ENCODE measurements at regions not wholly inside any gene's neighbourhood (a gene's known extent, or its start where the extent isn't known, plus 50 kb on each side); places are given as distances from the start of the nearest gene placed in this dataset.

DNA sequence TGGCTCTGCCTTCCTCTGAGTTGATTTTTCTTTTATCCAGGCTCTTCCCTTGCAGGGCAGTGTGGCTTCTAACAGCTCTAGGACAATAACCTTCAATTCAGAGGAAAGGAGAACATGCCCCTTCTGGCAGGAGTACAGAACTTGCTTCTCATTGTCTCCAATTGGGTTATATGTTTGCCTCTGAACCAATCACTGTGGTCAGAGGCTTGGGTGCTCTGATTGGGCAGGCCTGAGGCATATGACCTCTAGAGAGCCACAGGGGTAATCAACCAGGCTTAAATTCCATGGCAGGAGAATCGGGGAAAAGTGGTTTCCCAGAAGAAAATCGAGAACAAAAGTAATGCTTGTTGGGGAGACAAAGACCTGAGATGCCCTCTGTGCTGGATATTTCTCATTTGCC is 240.0 kb downstream of the REEP3 start:
- TF ChIP-seq CTCF (IDR thresholded peaks at IDR 0.05; ENCODE audit: insufficient read depth, low read length, poor library complexity, severe bottlenecking): no peak
- no peak overlapping the region for H3K4me3 ChIP-seq (ENCODE audit: low read depth, low read length)
- DNase-seq (ENCODE audit: low read depth): no peak
- no peaks in the 10 kb centered on the region for H3K27me3 ChIP-seq (ENCODE audit: control insufficient read depth, insufficient read depth, low read length)
- no peaks in the 10 kb centered on the region for H3K36me3 ChIP-seq (ENCODE audit: control insufficient read depth, insufficient read depth, low read length)

- Histone ChIP-seq H3K36me3 (ENCODE audit: control insufficient read depth, insufficient read depth, low read length) (no peaks in the 10 kb centered on the region), H3K4me3 (ENCODE audit: low read depth, low read length) (no peak overlapping the region), H3K27me3 (ENCODE audit: control insufficient read depth, insufficient read depth, low read length) (no peaks in the 10 kb centered on the region)
- TF ChIP-seq CTCF (IDR thresholded peaks at IDR 0.05; ENCODE audit: insufficient read depth, low read length, poor library complexity, severe bottlenecking): no peak
- DNase-seq (ENCODE audit: low read depth): no peak
These were observed 242.5 kb downstream of the REEP3 start for GRCh38 chr10:63763744-63764143.

DNA sequence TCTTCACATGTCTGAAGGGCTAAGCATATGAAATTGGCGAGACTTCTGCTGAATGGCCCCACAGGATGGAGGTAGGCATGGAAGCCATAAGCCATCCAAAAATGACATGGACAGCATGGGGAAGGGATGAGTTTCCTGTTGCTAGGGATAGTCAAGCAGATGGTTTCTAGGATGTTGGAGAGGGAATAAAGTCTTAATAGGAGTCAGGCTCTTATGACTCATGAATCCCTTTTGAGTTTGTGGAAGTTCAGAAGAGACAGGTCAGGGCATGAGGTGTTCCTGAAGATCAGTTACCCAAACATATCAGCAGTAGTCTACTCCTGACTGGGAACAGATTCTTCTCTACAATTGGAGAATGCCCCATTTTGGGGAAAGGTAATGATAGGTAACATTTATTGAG is 243.9 kb downstream of the REEP3 start:
- DNase-seq (ENCODE audit: low read depth): no peak
- H3K36me3 ChIP-seq (ENCODE audit: control insufficient read depth, insufficient read depth, low read length): no peaks in the 10 kb centered on the region
- H3K4me3 ChIP-seq (ENCODE audit: low read depth, low read length): no peak overlapping the region
- TF ChIP-seq CTCF (IDR thresholded peaks at IDR 0.05; ENCODE audit: insufficient read depth, low read length, poor library complexity, severe bottlenecking): no peak
- H3K27me3 ChIP-seq (ENCODE audit: control insufficient read depth, insufficient read depth, low read length): no peaks in the 10 kb centered on the region

- no peaks in the 10 kb centered on the region for H3K36me3 ChIP-seq (ENCODE audit: control insufficient read depth, insufficient read depth, low read length)
- no peak for TF ChIP-seq CTCF (IDR thresholded peaks at IDR 0.05; ENCODE audit: insufficient read depth, low read length, poor library complexity, severe bottlenecking)
- peak; percentile 31 for DNase-seq (ENCODE audit: low read depth)
- H3K4me3 ChIP-seq (ENCODE audit: low read depth, low read length): no peak overlapping the region
- no peaks in the 10 kb centered on the region for H3K27me3 ChIP-seq (ENCODE audit: control insufficient read depth, insufficient read depth, low read length)
These were observed 245.5 kb downstream of the REEP3 start for GRCh38 chr10:63766745-63767137.

- TF ChIP-seq CTCF (IDR thresholded peaks at IDR 0.05; ENCODE audit: insufficient read depth, low read length, poor library complexity, severe bottlenecking): peak; percentile 29
- Histone ChIP-seq H3K36me3 (ENCODE audit: control insufficient read depth, insufficient read depth, low read length) (no peaks in the 10 kb centered on the region), H3K4me3 (ENCODE audit: low read depth, low read length) (no peak overlapping the region), H3K27me3 (ENCODE audit: control insufficient read depth, insufficient read depth, low read length) (no peaks in the 10 kb centered on the region)
- no peak for DNase-seq (ENCODE audit: low read depth)
These were observed 246.1 kb downstream of the REEP3 start for GRCh38 chr10:63767138-63767801.

DNA sequence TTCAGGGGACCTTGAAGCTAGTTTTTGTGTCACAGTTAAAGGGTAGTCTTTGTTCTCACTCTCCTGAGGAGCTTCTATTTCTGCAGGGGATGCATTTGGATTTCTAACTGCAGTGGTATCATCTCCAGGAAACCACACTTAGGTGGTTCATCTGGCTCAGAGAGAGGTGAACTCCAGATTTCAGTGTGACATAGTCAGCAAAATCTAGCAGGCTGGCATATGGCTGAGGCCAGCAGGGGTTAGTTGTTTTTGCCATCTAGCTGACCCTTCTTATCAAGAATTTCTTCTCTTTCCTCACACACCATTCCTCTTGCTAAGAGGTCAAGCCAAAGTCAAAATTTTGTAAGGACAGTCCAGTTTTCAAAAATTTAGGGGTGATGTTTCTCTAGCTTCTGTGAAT is 248.2 kb downstream of the REEP3 start:
- no peaks in the 10 kb centered on the region for H3K36me3 ChIP-seq (ENCODE audit: control insufficient read depth, insufficient read depth, low read length)
- H3K27me3 ChIP-seq (ENCODE audit: control insufficient read depth, insufficient read depth, low read length): no peaks in the 10 kb centered on the region
- no peak overlapping the region for H3K4me3 ChIP-seq (ENCODE audit: low read depth, low read length)
- no peak for DNase-seq (ENCODE audit: low read depth)
- TF ChIP-seq CTCF (IDR thresholded peaks at IDR 0.05; ENCODE audit: insufficient read depth, low read length, poor library complexity, severe bottlenecking): no peak

All from kidney epithelial cell (primary cell).